B cell (primary cell): ENCODE measurements at regions not wholly inside any gene's neighbourhood (a gene's known extent, or its start where the extent isn't known, plus 50 kb on each side); places are given as distances from the start of the nearest gene placed in this dataset.

Experiments used
- CTCF ChIP-seq: fragments of 200-600 bp; IDR thresholded peaks from one replicate; pipeline ENCODE4 v1.8.0; 2022; ENCODE audit warnings: antibody characterized with exemption, mild to moderate bottlenecking
- EZH2 ChIP-seq: IDR thresholded peaks from 2 replicates; pipeline ENCODE4 v1.6.1; 2012; ENCODE audit warnings: borderline replicate concordance, low read depth, mild to moderate bottlenecking, moderate library complexity, low read length; ENCODE audit not compliant: insufficient read depth, poor library complexity, severe bottlenecking

GRCh38 chr11:81237139-81237538 is 1496.5 kb downstream of the FAM181B start:
- TF ChIP-seq EZH2 = no peak
- peak; percentile 30 for TF ChIP-seq CTCF
